ENCODE measurements at regions not wholly inside any gene's neighbourhood (a gene's known extent, or its start where the extent isn't known, plus 50 kb on each side); places are given as distances from the start of the nearest gene placed in this dataset.

DNA sequence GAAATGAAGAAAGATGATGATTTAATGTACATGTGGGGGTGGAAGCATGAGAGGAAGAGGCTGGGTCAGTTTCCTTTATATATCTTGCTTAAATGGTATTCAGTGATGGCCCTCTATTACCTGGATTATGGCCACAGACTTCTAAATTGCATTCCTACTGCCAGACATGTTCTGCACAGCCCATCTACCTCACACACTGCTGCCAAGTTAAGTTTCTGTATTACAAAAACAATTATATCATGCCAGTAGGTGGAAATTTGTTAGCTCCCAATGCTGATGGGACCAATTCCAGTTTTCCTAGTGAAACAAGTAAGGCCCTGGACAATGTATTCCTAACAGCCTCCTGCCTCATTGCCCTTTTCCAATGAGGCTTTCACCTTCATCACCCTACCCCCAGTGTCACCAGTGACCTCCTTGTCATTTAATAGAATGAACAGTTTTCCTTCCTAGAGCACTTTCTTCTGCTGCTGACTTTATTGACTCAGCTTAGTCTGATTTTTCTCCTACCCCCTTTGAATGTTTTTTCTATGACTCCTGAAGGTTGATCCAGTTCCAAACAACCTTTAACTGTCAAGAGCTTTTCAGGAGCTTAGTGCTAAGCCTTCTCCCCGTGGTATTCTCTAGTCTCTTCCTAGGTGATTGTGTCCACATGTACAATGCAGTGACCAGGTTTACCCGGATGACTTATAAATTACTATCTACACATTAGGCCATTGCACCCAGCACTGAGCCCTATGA, 316.6 kb upstream of the ANKRD30A start:
- no peak for DNase-seq
- Mint-ChIP-seq H3K4me1 (no peaks in the 10 kb centered on the region), H3K27ac (no peak overlapping the region), H3K4me3 (no peak overlapping the region), H3K9me3 (peaks cover 6% of the 10 kb centered on the region), H3K36me3 (ENCODE audit: low read depth) (no peaks in the 10 kb centered on the region), H3K27me3 (no peaks in the 10 kb centered on the region)
- ChIA-PET CTCF (no interaction called here), POLR2A (no interaction called here)

- Mint-ChIP-seq H3K27ac (no peak overlapping the region), H3K9me3 (no peaks in the 10 kb centered on the region), H3K36me3 (ENCODE audit: low read depth) (no peaks in the 10 kb centered on the region), H3K4me1 (no peaks in the 10 kb centered on the region), H3K27me3 (no peaks in the 10 kb centered on the region), H3K4me3 (no peak overlapping the region)
- CTCF ChIA-PET, result no interaction called here
- POLR2A ChIA-PET, result no interaction called here
- DNase-seq, result no peak
These were observed 322.2 kb upstream of the ANKRD30A start for GRCh38 chr10:36803229-36803628.

- Mint-ChIP-seq H3K4me3 (no peak overlapping the region), H3K27me3 (no peaks in the 10 kb centered on the region), H3K36me3 (ENCODE audit: low read depth) (no peaks in the 10 kb centered on the region), H3K4me1 (no peaks in the 10 kb centered on the region), H3K9me3 (no peaks in the 10 kb centered on the region), H3K27ac (no peak overlapping the region)
- ChIA-PET POLR2A (no interaction called here), CTCF (no interaction called here)
- no peak for DNase-seq
These were observed 322.8 kb upstream of the ANKRD30A start for GRCh38 chr10:36802490-36803153.

- ChIA-PET POLR2A (no interaction called here), CTCF (no interaction called here)
- no peak for DNase-seq
- no peak overlapping the region for H3K4me3 Mint-ChIP-seq
- H3K27ac Mint-ChIP-seq, result no peak overlapping the region
- H3K4me1 Mint-ChIP-seq, result no peaks in the 10 kb centered on the region
- no peaks in the 10 kb centered on the region for H3K27me3 Mint-ChIP-seq
- no peaks in the 10 kb centered on the region for H3K36me3 Mint-ChIP-seq (ENCODE audit: low read depth)
- H3K9me3 Mint-ChIP-seq, result no peaks in the 10 kb centered on the region
These were observed 323.7 kb upstream of the ANKRD30A start for GRCh38 chr10:36801660-36802059.

DNA sequence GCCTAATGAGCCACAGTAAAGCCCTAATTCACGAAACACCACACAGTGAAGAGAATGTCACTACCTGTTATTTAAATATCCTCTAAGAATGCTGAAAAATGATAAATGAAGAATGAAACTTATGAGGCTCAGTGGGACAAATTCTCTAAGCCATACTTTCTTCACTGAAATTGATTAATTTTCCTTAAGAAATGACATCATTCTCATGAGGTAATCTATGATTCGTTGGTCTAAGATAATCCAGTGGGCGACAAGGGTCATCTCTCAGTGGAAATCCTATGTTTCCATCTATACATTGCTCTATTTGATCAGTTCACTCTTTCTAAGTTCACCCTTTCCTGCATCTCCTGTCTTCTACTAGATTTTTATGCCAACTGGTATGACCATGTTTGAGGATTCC, 330.4 kb upstream of the ANKRD30A start:
- Mint-ChIP-seq H3K4me3 (no peak overlapping the region), H3K4me1 (no peaks in the 10 kb centered on the region), H3K27ac (no peak overlapping the region), H3K36me3 (ENCODE audit: low read depth) (no peaks in the 10 kb centered on the region), H3K9me3 (peaks cover 2% of the 10 kb centered on the region), H3K27me3 (no peaks in the 10 kb centered on the region)
- ChIA-PET POLR2A (no interaction called here), CTCF (no interaction called here)
- no peak for DNase-seq

- H3K4me3 Mint-ChIP-seq, result no peak overlapping the region
- no peak overlapping the region for H3K27ac Mint-ChIP-seq
- H3K4me1 Mint-ChIP-seq, result no peaks in the 10 kb centered on the region
- H3K9me3 Mint-ChIP-seq, result peaks cover 2% of the 10 kb centered on the region
- DNase-seq, result no peak
- H3K27me3 Mint-ChIP-seq, result no peaks in the 10 kb centered on the region
- POLR2A ChIA-PET, result no interaction called here
- no peaks in the 10 kb centered on the region for H3K36me3 Mint-ChIP-seq (ENCODE audit: low read depth)
- CTCF ChIA-PET, result no interaction called here
These were observed 335.4 kb upstream of the ANKRD30A start for GRCh38 chr10:36789974-36790373.

DNA sequence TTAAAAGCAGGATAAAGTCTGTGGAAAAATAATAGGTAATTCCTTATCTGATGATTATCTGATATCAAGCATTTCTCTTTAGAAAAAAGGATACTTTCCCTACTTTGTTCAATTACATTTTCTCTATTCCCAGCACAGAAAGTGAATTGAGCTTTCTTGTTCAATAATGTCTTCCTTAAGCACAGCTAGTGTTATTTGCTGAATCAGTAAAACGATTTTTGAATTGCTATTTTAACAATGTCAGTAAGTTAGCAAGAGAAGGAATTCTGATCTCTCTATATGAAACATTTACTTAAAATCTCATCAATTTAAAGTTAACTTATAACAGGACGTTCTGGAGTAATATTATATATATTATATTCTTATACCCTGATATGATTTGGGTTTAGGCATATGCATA, 337.2 kb upstream of the ANKRD30A start:
- ChIA-PET CTCF (no interaction called here), POLR2A (no interaction called here)
- no peak overlapping the region for H3K27ac Mint-ChIP-seq
- no peaks in the 10 kb centered on the region for H3K36me3 Mint-ChIP-seq (ENCODE audit: low read depth)
- DNase-seq, result no peak
- H3K4me3 Mint-ChIP-seq, result no peak overlapping the region
- no peaks in the 10 kb centered on the region for H3K27me3 Mint-ChIP-seq
- no peaks in the 10 kb centered on the region for H3K4me1 Mint-ChIP-seq
- H3K9me3 Mint-ChIP-seq, result peaks cover 2% of the 10 kb centered on the region

DNA sequence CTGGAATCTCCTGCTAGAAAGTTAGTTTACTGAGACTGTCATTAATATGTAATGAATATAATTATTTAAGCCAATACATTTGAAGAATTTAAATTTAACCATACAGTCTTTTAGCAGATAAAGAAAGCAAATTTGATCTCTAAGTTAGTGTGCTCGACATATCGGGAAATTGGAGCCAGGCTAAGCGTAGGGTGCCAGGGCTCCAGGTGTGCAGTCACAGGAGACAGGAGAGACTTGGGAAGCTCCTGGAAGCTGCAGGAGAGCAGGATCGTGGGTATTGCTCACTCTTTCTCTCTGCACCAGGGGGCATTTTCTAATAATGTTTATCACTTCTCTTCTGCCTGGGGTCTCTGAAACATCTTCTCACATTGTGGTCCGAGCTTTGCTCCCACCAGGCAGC, 342.0 kb upstream of the ANKRD30A start:
- DNase-seq, result no peak
- ChIA-PET POLR2A (interaction anchor here (0.7 kb wide), 1 partner anchor 1192 kb away, joined by 3 read pairs; no protein-coding TSS in a partner anchor), CTCF (no interaction called here)
- Mint-ChIP-seq H3K9me3 (no peaks in the 10 kb centered on the region), H3K36me3 (ENCODE audit: low read depth) (no peaks in the 10 kb centered on the region), H3K27ac (no peak overlapping the region), H3K4me3 (no peak overlapping the region), H3K27me3 (no peaks in the 10 kb centered on the region), H3K4me1 (no peaks in the 10 kb centered on the region)

- H3K27me3 Mint-ChIP-seq, result no peaks in the 10 kb centered on the region
- ChIA-PET CTCF (no interaction called here), POLR2A (no interaction called here)
- no peaks in the 10 kb centered on the region for H3K4me1 Mint-ChIP-seq
- DNase-seq, result no peak
- H3K4me3 Mint-ChIP-seq, result no peak overlapping the region
- no peak overlapping the region for H3K27ac Mint-ChIP-seq
- no peaks in the 10 kb centered on the region for H3K36me3 Mint-ChIP-seq (ENCODE audit: low read depth)
- no peaks in the 10 kb centered on the region for H3K9me3 Mint-ChIP-seq
These were observed 343.8 kb upstream of the ANKRD30A start for GRCh38 chr10:36781570-36781969.

DNA sequence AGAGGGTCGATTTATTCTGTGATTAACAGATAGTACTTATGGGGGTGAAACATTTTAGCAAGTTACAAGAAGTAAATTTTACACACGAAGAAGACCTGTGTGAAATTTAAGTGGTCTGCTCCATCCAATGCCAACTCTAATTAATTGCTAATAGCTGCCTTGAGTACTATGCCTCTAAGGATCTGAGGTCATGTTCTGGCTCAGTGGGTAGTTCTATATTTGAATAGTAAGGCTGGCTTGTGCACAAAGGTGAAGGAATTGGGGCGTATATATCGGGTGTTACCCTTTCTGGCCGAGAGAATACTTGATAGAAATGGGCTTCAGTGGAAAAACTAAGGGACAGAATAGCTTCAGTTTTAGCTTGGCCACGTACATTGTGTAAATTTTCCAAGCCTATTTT, 345.2 kb upstream of the ANKRD30A start:
- H3K27ac Mint-ChIP-seq, result no peak overlapping the region
- no peaks in the 10 kb centered on the region for H3K36me3 Mint-ChIP-seq (ENCODE audit: low read depth)
- CTCF ChIA-PET, result interaction anchor here (0.7 kb wide), 1 partner anchor 31 kb away, joined by 4 read pairs; no protein-coding TSS in a partner anchor
- POLR2A ChIA-PET, result no interaction called here
- H3K9me3 Mint-ChIP-seq, result no peaks in the 10 kb centered on the region
- H3K4me1 Mint-ChIP-seq, result no peaks in the 10 kb centered on the region
- H3K27me3 Mint-ChIP-seq, result no peaks in the 10 kb centered on the region
- no peak for DNase-seq
- no peak overlapping the region for H3K4me3 Mint-ChIP-seq

- ChIA-PET CTCF (no interaction called here), POLR2A (no interaction called here)
- no peaks in the 10 kb centered on the region for H3K36me3 Mint-ChIP-seq (ENCODE audit: low read depth)
- DNase-seq, result no peak
- no peak overlapping the region for H3K4me3 Mint-ChIP-seq
- no peaks in the 10 kb centered on the region for H3K9me3 Mint-ChIP-seq
- no peak overlapping the region for H3K27ac Mint-ChIP-seq
- no peaks in the 10 kb centered on the region for H3K27me3 Mint-ChIP-seq
- no peaks in the 10 kb centered on the region for H3K4me1 Mint-ChIP-seq
These were observed 346.1 kb upstream of the ANKRD30A start for GRCh38 chr10:36779238-36779846.

GRCh38 chr10:36778651-36779050, 346.7 kb upstream of the ANKRD30A start:
- DNase-seq, result no peak
- Mint-ChIP-seq H3K27me3 (no peaks in the 10 kb centered on the region), H3K27ac (no peak overlapping the region), H3K4me3 (no peak overlapping the region), H3K9me3 (no peaks in the 10 kb centered on the region), H3K4me1 (no peaks in the 10 kb centered on the region), H3K36me3 (ENCODE audit: low read depth) (no peaks in the 10 kb centered on the region)
- POLR2A ChIA-PET, result no interaction called here
- CTCF ChIA-PET, result no interaction called here

GRCh38 chr10:36773652-36774051, 351.7 kb upstream of the ANKRD30A start:
- ChIA-PET CTCF (interaction anchor here (0.6 kb wide), 1 partner anchor 416 kb away, joined by 4 read pairs; no protein-coding TSS in a partner anchor), POLR2A (no interaction called here)
- Mint-ChIP-seq H3K27ac (no peak overlapping the region), H3K27me3 (no peaks in the 10 kb centered on the region), H3K4me1 (no peaks in the 10 kb centered on the region), H3K9me3 (no peaks in the 10 kb centered on the region), H3K36me3 (ENCODE audit: low read depth) (no peaks in the 10 kb centered on the region), H3K4me3 (no peak overlapping the region)
- DNase-seq, result no peak

DNA sequence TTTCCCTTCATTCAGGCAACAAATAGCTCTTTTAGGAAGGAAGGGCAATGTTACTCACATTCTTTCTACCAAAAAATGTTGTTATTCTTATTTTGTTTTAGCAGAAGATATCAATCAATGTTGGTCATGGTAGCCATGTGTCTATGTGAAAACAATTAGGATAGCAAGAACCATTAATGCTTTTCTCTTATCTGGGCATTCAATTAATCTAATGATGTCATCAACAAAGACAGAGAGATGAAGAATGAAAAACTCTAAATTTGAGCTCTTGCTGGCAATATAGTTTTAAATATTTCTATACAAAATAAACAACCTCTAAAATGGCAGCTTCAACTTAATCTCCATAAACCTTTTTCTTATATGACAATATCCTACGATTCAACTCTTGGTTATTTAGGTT, 353.7 kb upstream of the ANKRD30A start:
- DNase-seq, result no peak
- Mint-ChIP-seq H3K4me3 (no peak overlapping the region), H3K27me3 (no peaks in the 10 kb centered on the region), H3K4me1 (no peaks in the 10 kb centered on the region), H3K9me3 (no peaks in the 10 kb centered on the region), H3K36me3 (ENCODE audit: low read depth) (no peaks in the 10 kb centered on the region), H3K27ac (no peak overlapping the region)
- CTCF ChIA-PET, result no interaction called here
- POLR2A ChIA-PET, result no interaction called here

All from activated CD4-positive, alpha-beta T cell treated with anti-CD3 and anti-CD28 coated beads, Interleukin-2, amount 10 ng/mL, durations not matched to agents 7 days and 5 days (primary cell).